GM21576 (cell line): ENCODE measurements at regions not wholly inside any gene's neighbourhood (a gene's known extent, or its start where the extent isn't known, plus 50 kb on each side); places are given as distances from the start of the nearest gene placed in this dataset.
A peak's percentile ranks its signal among the peaks of the same experiment; 100 is the strongest.

Experiments
- ATAC-seq: cut with Tn5 transposase; IDR thresholded peaks from one replicate; pipeline ENCODE4 v1.9.1; 2021; ENCODE audit warnings: mild to moderate bottlenecking, moderate library complexity; ENCODE audit not compliant: unreplicated experiment

GRCh38 chrX:76228499-76228898 lies 55.6 kb downstream of the PBDC1 start:
- ATAC-seq, result no peak

DNA sequence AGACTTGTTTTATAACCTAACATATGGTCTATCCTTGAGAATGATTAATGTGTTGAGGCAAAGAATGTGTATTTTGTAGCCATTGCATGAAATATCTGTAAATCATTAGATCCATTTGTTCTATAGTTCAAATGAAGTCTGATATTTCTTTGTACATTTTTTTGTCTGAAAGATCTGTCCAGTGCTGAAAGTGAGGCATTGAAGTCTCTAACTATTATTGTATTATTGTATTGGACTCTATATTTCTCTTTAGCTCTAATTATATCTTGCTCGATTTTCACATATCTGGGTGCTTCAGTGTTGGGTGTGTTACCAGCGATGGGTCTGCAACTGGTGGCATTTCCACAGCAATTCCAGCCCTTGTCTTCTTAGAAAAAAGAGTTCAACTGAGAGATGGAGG lies 76.0 kb downstream of the PBDC1 start:
- ATAC-seq, result no peak

- ATAC-seq, result peak; percentile 97
Measured at GRCh38 chrX:76253432-76253831, 80.6 kb downstream of the PBDC1 start.

GRCh38 chrX:76279007-76279406 lies 106.1 kb downstream of the PBDC1 start:
- no peak for ATAC-seq
